ENCODE measurements at regions not wholly inside any gene's neighbourhood (a gene's known extent, or its start where the extent isn't known, plus 50 kb on each side); places are given as distances from the start of the nearest gene placed in this dataset.

DNA sequence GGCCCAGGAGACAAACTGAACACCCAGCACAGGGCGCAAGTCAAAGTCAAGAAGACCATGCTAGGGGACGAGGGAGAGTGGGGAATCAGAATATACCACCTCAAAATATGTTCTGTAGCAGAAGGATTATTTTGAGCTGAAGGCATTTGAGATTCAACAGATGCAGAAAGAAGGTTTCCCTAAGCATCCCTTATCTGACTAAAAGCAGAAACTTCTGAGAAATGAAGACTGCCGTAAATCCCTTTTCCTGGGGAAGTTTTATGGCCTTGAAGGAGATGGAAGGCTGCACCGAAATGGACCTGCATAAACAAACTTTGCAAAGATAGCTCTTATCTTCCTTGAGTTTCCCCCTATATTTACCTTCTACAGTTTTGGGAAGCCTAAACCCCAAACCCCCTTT is 72.8 kb downstream of the PTTG1 start:
- no peak for TF ChIP-seq MXI1 (IDR thresholded peaks at IDR 0.05; ENCODE audit: borderline replicate concordance, low read depth, low read length)
- no peak for TF ChIP-seq RAD21 (IDR thresholded peaks at IDR 0.05; ENCODE audit: low read length)
- TF ChIP-seq POLR2A (IDR thresholded peaks at IDR 0.05; ENCODE audit: low read depth, low read length) = no peak
- TF ChIP-seq RFX5 (IDR thresholded peaks at IDR 0.05; ENCODE audit: low read depth, low read length) = no peak
- no peak for TF ChIP-seq CEBPB (IDR thresholded peaks at IDR 0.05; ENCODE audit: low read depth, low read length)
- TF ChIP-seq, protein P1, sequence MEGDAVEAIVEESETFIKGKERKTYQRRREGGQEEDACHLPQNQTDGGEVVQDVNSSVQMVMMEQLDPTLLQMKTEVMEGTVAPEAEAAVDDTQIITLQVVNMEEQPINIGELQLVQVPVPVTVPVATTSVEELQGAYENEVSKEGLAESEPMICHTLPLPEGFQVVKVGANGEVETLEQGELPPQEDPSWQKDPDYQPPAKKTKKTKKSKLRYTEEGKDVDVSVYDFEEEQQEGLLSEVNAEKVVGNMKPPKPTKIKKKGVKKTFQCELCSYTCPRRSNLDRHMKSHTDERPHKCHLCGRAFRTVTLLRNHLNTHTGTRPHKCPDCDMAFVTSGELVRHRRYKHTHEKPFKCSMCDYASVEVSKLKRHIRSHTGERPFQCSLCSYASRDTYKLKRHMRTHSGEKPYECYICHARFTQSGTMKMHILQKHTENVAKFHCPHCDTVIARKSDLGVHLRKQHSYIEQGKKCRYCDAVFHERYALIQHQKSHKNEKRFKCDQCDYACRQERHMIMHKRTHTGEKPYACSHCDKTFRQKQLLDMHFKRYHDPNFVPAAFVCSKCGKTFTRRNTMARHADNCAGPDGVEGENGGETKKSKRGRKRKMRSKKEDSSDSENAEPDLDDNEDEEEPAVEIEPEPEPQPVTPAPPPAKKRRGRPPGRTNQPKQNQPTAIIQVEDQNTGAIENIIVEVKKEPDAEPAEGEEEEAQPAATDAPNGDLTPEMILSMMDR (conservative IDR thresholded peaks at IDR 0.05; ENCODE audit: low read depth, low read length) = no peak
- TF ChIP-seq, protein P2, sequence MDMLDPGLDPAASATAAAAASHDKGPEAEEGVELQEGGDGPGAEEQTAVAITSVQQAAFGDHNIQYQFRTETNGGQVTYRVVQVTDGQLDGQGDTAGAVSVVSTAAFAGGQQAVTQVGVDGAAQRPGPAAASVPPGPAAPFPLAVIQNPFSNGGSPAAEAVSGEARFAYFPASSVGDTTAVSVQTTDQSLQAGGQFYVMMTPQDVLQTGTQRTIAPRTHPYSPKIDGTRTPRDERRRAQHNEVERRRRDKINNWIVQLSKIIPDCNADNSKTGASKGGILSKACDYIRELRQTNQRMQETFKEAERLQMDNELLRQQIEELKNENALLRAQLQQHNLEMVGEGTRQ (IDR thresholded peaks at IDR 0.05; ENCODE audit: low read depth, low read length) = no peak

All from IMR-90 (cell line).